LNCAP (cell line): ENCODE measurements at regions not wholly inside any gene's neighbourhood (a gene's known extent, or its start where the extent isn't known, plus 50 kb on each side); places are given as distances from the start of the nearest gene placed in this dataset.

ENCODE experiments used
- TF ChIP-seq, protein P1 (sequence below): fragments of 450-650 bp; IDR thresholded peaks from 2 replicates; pipeline ENCODE4 v1.5.1; 2017; ENCODE audit warnings: mild to moderate bottlenecking

DNA sequence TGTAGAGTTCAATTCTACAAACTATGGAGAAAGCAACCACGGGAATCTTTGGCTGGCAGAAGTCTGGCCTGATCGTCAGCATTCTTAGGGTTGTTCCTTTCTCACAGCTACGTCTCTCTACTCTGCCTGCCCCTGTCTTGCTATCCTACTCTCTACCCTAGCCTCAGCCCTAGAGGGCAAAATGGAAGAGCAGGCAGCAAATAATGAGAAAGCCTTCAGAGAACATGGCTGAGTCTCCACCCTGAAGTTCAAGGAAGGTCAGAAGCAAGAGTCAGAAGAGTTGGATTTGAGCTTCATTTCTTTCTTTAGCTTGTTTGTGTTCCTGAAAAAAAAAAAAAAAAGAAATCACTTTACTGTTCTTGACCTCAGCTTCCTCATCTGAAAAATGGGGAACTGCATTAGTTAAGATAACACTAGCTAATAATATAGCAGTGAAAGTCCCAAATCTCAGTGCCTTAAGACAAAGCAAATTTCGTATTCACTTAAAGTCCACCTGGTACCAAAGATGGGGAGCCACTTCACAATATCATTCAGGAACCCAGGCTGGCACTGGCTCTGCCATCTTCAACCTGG is 50.2 kb upstream of the CCND2 start:
- TF ChIP-seq, protein P1, sequence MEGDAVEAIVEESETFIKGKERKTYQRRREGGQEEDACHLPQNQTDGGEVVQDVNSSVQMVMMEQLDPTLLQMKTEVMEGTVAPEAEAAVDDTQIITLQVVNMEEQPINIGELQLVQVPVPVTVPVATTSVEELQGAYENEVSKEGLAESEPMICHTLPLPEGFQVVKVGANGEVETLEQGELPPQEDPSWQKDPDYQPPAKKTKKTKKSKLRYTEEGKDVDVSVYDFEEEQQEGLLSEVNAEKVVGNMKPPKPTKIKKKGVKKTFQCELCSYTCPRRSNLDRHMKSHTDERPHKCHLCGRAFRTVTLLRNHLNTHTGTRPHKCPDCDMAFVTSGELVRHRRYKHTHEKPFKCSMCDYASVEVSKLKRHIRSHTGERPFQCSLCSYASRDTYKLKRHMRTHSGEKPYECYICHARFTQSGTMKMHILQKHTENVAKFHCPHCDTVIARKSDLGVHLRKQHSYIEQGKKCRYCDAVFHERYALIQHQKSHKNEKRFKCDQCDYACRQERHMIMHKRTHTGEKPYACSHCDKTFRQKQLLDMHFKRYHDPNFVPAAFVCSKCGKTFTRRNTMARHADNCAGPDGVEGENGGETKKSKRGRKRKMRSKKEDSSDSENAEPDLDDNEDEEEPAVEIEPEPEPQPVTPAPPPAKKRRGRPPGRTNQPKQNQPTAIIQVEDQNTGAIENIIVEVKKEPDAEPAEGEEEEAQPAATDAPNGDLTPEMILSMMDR: no peak

DNA sequence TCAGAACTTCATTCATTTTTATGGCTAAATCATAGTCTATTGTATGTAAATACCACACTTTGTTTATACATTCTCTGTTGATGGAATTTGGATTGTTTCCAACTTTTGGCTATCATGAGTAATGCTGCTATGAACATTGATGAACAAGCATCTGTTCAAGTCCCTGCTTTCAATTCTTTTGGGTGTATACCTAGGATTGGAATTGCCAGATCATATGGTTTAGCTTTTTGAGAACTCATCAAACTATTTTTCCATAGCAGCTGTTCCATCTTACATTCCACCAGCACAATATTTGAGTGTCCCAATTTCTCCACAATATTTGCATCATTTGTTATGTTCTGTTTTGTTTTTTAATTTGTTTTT is 52.3 kb upstream of the CCND2 start:
- TF ChIP-seq, protein P1: no peak

DNA sequence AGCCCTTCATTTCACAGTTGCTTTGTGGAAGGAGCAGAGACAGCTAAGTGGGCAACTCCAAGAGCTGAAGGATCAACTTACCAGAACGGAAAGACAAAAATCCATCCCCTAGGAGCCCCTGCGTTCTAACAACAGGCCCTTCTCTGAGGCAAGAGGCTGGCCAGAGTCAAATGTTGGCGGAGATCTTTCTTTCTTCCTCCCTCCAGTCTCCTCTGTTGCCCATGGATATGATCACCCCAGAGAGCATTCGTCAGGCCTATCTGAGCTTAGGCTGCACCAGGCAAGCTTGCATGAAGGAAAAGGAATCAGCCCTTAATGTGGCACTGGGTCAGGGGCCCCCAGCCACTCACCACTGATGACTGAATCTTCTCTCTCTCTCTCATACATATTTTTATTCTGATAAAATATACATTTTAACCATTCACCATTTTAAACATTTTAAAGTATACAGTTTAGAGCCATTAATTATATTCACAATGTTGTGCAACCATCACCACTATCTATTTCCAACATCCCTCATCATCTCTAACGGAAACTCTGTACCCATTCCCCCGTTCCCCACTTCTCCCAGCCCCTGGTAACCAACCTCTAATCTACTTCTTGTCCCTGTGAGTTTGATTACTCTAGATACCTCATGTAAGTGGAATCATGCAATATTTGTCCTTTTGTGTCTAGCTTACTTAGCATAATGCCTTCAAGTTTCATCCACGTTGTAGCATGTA is 52.9 kb upstream of the CCND2 start:
- TF ChIP-seq, protein P1: no peak

DNA sequence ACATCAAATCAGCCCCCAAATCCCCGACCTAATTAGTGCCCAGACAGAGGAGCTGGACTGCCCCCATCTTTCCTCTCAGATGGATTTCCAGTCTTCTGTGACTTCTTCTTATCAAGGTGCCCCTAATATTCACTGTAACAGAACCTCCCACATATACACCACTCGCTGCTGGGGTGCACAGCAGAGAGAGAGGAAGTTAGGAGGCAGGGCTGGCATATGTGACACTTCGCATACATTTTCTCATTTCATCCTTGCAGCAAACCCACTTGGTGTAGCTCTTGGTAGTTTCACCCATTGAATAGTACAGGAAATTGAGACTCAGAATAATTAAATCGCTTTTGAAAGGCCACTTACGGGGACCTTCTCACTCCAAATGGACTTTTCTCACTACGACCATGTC is 56.5 kb upstream of the CCND2 start:
- TF ChIP-seq, protein P1: no peak

DNA sequence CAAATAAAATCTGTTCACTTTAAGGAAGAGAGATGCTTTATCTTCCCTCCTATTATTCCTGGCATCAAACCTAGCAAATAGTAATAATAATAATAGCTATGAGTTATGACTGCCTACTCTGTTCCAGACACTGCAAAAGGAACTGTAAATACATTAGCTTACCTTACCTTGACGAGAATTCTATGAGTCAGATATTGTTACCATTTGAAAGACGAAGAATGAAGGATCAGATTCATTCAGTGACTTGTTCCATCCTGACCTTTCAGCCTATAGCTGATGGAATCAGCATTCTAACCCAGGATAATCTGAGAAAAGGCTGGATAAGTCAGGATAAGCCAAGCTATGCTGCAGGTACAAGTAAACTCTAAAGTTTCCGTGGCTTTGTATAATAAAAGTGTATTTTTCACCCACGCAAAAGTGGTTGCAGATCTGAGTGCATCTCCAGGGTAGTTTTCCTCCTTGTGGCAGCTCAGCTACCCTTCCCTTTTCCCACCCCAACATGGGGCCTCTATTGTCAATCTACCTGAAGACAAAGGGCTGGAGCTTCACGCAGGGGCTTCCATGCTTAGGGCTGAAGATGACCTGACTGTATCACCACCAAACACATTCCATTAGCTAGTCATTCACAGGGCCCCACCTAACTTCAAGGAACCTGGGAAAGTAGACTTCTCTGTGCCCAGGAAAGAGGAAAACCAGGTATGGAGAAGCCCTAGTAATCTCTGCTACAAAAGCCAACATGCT is 57.2 kb upstream of the CCND2 start:
- TF ChIP-seq, protein P1: no peak

DNA sequence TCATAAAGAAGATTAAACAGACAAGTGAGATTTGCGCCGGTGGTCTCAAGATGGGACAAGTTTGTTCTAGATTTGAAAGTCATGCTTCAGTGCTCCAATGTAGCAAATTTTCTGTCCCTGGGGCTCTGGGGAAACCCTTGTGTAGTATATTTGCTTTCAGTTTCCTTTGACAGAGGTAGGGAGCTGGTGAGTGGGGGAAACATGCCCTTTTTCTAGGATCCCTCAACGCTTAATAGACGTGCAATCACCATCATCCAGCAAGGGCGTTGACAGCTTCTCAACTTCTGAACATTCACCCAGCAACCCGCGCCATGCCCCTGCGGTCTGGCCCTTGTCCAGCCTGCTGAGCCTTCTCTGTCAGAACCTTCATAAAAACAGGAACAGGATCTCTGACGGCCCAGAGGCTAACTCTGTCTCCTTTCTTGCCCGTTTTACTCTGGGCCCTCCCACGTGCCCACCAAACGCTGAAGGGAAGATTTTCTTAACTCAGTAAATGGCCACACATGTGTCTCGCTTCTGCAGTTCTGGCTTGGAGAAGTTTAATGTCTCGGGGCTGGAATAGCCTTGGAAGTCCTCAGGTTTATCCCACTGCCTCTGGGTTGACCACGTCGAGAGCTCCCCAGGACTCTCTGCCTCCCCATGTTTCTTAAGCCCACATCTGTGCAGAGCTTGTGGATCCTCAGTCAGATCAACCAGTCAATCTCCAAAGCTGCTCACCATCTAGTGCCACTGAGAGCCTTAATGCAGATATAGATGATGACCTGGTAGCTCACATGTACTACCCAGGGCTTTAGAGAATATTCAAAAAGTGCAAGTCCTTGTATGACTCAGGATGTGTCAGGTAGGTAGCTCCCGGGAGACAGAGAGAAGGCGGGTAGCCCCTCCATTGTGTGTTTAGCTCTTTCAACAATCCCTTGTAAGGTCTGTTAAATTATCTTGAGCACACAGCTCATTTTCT is 58.1 kb upstream of the CCND2 start:
- TF ChIP-seq, protein P1: no peak

DNA sequence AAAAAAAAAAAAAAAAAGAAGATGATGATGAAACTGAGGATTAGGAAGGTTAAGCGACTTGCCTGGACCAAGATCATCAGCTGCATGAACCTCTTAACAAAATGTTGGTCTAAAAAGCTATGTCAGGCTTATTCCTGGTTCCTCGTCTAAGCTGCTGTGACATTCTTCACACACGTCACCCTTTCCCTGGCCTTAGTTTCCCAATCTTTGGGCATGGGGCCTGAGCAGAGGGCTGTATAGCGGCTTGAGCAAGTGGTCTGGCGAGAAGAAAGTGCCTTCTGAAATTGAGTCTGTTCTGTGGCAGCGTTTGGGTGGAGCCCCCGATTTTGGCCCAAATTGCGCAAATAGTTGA is 58.7 kb upstream of the CCND2 start:
- TF ChIP-seq, protein P1: no peak
